NK-92 (cell line): ENCODE measurements at regions not wholly inside any gene's neighbourhood (a gene's known extent, or its start where the extent isn't known, plus 50 kb on each side); places are given as distances from the start of the nearest gene placed in this dataset.

Source experiments
- DNase-seq: peaks from one replicate; lab custom pipeline; 2025; ENCODE audit not compliant: unreplicated experiment; lab: John Stamatoyannopoulos, UW

DNA sequence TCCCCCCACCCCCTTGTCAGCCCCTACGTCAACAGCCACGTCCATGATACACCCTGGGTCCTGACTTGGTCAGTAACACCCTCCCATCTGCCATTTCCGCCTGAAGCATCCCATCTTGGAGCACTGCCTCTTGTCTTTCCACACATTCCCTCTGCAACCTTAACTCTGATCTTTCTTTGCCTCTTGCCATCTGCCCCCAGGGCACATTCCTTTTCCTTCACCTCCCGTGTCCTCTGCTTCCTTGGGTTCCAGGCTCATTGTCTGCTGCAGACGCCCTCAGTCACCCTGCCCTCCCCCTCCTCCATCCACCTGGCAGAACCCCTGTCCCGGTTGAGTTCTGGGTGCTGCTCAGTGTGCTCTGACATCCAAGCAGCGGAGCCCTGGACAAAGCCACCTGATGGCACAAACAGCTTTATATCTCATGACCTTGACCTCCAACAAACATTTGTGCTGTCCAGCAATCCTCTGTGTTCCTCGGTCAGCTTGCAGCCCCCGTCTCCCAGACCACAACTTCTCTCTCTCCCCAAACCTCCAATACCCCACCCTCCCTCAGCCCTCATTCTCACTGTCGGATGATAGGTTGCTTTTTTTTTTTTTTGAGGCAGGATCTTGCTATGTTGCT, 97.7 kb upstream of the IER5L start:
- no peak for DNase-seq

DNA sequence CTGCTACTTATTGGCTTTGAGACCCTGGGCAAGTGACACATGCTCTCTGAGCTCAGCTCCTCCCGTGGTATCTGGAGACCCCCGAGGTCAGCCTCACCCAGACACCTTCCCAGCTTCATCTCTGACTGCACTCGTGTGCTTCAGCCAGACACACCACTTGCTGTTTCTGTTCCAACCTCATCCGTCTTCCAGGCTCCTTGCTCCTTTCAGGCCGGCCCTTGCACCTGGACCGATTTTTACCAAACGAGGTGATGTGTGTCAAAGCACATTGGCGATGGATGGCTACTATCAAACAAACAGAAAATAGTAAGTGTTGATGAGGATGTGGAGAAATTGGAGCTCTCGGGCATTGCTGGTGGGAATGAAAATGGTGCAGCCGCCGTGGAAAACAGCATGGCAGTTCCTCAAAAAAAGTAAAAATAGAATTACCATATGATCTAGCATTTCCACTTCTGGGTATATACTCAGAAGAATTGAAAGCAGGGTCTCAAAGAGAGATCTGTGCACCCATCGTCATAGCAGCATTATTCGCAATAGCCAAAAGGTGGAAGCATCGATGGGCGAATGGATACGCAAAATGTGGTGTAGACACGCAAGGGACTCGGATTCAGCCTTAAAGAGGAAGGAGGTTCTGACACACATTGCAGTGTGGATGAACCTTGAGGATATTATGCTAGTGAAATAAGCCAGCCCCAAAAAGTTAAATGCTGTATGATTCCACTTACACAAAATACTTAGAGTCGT, 96.1 kb upstream of the IER5L start:
- DNase-seq, result no peak

DNA sequence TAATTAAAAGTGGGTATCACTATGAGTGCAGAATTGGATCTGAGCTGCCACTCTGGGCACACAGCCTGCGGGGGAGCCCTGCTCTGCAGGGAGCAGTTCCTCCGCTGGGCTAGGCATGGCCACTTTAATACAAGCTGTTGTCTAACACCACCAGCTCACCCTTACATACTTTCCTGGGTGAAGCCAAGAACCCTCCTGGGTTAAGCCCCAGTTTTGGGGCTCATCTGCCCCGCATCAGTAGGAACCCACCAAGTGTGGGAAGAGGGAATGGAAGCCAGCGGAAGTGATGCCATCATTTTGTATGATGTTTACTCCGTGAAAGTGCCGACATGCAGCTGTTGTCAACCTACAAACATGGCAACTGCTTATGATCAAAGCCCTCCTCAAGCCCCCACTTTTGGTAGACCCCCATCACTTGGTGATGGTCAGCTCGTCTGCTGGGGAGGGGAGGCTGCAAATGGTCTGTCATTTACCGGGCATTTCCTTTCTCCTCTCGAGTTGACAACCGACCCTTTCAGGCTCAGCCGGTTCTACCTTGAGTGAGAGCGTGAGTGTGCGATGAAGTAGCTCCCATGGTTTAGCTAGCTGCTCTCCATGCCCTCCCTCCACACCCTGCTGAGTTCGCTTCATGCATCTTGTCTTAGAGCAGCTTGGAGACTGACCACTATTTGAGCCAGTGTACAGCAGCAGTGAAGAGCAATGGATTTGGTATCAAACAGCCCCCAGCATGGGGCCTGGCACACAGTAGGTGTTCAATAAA, 95.3 kb upstream of the IER5L start:
- DNase-seq, result no peak

DNA sequence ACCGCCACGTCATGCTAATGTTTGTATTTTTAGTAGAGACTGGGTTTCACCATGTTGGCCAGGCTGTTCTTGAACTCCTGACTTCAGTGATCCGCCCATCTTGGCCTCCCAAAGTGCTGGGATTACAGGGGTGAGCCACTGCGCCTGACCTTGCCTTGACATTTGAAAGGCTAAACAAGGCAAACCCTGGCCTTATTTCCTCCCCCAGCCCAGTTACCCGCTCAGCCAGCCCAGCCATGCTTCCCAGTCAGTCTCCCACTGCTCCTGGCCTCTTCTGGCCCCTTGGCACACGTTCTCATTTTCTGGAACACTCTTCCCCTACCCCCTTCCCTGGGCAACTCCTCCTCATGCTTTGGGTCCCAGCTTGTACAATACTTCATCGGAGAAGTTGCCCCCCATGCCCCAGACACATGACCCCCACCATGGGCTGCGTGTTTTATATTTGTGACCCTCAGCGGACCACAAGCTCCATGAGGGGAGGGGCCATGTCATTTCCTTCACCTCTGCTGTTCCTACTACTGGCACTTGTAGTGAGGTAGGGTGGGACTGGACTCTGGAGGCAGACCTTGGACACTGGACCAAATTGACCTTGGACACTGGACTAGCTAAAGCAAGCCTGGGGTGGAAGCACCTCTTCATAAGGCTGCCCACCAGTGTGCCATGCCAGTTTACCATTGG, 94.4 kb upstream of the IER5L start:
- no peak for DNase-seq

DNA sequence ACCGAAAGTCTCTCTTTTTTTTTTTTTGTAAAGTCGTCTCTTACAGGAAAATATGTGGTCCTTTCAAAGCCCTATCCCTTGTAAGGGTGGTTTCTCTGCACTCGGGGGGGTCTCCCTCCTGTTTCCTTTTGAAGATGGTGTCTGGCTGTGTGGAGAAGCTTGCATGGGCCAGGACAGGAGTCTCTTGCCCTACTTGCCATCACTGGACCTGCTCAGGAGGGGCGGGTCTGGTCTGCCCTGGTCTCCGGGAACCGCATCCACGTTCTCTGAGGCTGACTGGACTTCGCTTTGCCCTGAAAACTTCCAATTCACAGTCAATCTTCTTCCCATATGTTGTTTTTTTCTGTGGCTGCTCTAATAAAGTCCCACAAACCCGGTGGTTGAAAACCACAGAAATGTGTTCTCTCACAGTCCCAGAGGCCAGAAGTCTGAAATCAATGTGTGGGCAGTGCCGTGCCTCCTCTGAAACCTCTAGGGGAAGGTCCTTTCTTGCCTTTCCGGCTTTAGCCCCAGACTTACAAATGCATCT, 92.9 kb upstream of the IER5L start:
- no peak for DNase-seq

DNA sequence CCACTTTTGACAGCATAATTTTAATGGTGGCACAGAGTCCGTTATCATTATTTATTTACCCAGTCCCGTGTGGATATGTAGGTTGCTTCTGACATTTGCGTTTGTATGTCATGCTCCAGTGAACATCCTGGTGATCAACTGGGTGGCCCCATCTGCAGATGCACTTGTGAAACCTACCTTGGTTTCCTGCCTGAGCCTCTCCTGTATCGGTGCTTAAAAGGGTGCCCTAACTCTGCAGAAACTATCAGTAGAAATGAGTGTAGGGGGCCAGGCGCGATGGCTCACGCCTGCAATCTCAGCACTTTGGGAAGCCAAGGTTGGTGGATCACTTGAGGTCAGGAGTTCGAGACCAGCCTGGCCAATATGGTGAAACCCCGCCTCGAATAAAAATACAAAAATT, 92.1 kb upstream of the IER5L start:
- no peak for DNase-seq

DNA sequence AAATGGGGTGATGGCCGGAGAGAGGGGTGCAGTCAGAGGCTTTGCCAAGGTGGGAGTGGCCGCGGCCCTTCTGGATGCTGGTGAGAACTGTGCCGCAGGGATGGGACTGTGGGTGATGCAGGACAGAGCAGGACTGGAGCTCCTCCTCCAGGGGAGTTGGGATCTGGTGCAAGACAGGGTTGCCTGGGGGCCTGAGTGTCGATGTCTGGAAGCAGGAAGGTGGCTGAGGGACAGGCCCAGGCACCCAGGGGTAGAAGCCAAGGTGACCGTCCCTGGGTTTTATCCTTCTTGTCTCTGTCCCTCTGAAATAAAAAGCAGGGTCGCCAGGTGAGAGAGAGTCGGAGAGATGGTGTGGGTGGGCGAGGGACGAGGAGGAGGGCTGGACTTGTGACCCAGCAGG, 89.1 kb upstream of the IER5L start:
- no peak for DNase-seq

DNA sequence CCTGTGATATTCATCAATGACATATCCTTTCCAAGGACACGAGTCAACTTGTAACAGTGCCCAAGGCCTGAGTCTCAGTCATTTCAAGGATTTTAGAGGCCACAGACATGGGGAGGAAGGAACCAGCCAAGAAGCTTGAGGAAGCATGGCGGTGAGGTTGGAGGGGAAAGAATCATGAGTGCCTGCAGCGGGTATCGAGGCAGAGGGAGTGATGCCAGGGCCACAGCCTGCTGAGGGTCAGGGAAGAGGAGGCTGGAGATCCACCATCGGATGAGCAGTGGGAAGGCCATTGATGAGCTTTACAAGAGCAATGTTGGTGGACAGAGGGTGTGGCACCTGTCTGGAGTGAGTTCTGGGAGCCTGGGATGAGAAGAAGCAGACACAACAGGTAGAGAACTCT, 88.5 kb upstream of the IER5L start:
- DNase-seq, result no peak

DNA sequence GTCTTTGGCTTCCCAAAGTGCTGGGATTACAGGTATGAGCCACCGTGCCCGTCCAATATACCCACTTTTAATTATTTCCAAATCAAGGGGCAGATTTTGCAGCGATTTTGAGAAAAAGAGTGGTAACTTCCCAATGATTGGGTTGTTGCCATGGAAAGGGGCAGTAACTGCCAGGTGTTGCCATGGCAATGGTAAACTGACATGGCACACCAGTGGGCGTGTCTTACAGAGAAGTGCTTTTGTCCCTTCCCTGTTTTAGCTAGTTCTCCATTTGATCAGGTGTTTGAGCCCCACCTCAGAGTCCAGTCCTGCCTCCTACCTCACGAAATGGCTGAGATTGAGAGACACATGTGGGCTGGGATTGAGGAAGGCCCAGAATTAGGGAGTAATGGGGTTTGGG, 86.3 kb upstream of the IER5L start:
- no peak for DNase-seq

DNA sequence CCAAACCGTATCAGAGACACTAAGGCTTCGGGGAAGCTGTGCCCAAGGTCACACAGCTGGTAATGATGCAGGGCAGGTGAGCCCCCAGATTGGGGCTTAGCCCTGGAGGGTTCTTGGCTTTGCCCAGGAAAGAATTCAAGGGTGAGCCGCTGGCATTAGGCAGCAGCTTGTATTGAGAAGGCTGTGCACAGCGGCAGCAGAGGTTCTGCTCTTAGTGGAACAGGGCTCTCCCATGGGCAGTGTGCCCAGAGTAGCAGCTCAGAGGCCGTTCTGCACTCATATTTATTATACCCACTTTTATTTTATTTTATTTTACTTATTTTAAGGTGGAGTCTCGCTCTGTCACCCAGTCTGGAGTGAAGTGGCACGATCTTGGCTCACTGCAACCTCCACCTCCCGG, 85.8 kb upstream of the IER5L start:
- DNase-seq, result no peak

DNA sequence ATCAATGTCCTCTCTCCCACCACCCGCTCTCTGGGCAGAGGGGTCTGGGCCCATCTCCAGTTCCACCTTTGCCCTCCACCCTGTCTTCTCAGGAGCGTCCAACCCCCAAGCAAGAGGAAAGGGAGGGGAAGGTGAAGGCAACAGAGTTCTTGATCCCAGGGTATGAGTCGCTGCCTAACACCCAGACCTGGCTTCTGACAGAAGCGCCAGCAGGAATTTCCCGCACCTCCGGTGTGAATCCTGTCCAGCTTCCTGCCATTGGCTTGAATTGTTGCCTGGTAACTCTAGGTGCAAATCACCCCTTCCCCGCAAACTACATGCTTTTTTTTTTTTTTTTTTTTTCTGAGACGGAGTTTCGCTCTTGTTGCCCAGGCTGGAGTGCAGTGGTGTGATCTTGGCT, 84.2 kb upstream of the IER5L start:
- DNase-seq, result no peak

DNA sequence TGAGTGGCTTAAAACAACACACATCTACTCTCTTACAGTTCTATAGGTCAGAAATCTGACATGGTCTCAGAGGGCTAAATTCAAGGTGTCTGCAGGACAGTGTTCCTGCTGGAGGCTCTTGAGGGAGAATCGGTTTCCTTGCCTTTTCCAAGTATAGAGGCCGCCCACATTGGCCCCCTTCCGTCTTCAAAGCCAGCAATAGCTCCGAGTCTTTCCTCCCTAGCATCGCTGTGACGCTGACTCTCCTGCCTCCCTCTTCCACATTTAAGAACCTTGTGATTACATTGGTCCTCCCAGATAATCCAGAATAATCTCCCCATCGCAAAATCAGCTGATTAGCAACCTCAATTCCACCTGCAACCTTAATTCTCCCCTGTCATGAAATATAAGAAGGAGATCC, 81.3 kb upstream of the IER5L start:
- DNase-seq, result no peak

DNA sequence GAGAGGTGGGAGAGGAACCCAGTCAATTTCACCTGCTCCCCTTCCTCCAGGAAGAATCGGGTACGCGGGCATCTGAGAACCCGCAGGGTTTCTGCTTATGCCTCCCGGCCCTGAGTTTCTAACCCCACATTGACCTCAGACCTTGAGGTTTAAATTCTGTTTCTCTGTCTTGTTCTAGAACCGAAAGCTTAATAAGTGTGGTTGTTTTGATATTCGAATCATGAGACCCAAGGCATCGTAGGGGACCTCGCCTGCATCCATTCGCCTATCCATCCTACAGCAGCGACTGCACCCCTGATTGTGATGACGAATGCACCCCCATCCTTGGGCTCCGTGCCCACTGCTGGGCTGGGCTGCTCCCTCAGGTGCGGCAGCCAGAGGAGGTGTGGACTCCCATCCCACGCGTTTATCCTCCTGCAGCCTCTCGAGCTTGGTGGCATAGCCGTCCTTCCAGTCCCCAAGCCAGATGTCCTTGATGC, 80.8 kb upstream of the IER5L start:
- no peak for DNase-seq

DNA sequence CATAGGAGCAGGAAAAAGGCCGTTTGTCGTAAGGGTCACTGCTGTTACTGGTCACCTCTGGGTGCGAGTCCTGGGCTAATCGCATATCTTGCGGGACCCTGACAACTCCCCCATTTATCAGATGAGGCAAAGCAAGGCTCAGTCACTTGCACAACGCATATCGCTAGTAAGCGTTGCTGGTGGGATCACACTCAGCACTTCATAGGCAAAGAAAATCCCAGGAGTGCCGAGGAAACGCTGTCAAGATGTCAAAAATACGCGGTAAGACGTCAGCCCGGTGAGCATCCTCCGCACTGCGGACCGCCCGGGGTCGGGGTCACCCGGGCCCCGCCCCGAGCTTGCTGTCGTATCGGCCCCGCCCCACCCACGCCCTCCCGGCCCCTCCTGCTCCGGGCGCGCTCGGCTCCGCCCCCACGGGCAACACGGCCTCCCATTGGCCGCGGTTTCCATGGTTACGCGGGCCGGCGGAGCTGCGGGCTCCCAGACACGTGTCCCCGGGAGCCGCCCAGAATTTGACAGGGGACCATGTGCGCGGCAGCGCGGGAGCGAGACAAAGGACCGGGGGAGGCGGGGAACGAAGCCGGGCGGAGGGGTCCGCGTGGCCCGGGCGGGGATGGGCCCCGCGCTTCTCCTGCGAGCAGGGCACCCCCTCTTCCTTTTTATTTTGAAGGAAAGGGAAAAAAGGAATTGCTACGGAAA, 80.2 kb upstream of the IER5L start:
- DNase-seq, result peak; percentile 25

DNA sequence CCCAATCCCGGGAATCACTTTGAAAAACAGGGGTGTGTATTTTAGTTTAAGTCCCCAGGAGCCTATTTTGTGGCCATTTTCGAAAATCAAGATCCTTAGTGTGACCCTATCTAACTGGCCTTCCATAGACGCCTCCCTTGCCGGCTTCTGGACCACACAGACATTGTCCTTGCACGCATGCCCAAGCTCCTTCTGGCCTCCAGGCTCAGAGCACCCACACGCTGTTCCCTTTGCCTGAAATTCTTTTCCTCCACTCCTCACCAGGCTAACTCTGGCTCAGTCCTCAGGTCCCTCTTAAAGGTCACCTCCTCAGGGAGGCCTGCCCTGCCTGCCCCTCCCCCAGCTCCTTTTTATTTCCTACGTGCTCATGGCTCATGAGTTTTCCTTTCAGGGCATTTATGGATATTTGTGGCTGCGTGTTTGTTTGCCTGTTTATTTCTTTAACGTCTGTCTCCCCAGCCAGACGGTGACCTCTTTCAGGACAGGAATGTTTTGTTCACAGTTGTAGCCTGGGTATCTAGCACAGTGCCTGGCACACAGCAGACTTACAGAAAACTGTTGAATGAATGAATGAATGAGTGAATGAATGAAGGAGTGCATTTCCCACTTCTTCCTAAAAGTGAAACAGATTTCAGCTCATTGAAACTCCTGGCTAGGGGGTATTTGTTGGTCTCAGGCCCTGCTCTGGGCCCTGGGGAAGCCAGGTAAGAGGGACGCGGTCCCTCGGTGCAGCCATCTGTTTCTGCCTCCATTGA, 79.1 kb upstream of the IER5L start:
- DNase-seq, result no peak

DNA sequence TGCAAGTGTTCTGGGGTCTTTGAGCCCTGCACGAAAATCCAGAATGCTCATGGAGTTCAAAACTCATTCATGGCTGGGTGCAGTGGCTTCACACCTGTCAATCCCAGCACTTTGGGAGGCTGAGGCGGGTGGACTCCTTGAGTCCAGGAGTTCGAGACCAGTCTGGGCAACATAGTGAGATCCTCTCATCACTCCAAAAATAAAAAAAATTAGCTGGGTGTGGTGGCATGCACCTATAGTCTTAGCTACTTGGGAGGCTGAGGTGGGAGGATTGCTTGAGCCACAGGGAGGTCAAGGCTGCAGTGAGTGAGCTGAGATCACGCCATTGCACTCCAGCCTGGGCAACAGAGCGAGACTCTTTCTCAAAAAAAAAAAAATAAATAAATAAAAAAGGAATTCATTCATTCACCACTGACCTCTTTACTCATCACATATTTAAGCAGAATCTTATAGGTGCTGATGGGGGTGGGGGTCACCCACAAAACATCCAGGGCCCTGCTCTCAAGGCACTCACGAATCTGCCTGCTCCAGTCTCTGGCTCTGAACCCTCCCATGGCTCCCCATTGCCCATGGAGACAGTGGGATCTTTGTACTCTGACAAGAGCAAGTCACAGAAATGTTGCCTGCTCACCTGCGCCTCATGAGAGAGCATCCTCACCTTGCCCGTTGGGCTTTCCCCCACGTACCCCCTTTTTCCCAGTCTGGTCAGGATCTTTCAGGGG, 76.7 kb upstream of the IER5L start:
- DNase-seq, result no peak

DNA sequence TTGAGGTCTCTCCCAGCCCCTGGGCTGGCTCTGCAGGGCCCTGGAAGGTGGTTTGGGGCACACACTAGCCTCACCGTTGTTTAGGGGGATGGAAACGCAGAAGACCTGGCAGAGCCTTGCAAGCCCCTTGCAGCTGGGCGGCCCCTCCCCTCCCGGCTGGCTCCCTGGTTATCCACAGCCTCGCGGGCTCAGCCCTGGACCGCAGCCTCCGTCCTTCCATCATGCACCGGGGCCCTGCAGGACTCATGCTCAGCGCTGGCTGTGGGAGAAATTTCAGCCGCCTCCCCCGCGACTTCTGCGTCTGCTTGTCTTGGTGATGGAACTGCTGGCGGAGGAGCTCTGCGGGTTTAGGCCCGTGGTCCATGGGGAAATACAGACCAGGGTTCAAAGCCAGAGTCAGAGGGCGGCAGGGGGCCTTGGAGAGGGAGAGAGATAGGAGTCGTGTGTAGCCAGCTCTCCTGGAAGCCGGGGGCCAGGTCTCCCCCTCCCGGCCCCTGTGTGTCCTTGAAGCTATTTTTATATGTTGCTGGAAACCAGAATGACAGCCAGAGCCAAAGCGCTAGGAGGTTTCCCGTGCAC, 75.8 kb upstream of the IER5L start:
- DNase-seq, result no peak

DNA sequence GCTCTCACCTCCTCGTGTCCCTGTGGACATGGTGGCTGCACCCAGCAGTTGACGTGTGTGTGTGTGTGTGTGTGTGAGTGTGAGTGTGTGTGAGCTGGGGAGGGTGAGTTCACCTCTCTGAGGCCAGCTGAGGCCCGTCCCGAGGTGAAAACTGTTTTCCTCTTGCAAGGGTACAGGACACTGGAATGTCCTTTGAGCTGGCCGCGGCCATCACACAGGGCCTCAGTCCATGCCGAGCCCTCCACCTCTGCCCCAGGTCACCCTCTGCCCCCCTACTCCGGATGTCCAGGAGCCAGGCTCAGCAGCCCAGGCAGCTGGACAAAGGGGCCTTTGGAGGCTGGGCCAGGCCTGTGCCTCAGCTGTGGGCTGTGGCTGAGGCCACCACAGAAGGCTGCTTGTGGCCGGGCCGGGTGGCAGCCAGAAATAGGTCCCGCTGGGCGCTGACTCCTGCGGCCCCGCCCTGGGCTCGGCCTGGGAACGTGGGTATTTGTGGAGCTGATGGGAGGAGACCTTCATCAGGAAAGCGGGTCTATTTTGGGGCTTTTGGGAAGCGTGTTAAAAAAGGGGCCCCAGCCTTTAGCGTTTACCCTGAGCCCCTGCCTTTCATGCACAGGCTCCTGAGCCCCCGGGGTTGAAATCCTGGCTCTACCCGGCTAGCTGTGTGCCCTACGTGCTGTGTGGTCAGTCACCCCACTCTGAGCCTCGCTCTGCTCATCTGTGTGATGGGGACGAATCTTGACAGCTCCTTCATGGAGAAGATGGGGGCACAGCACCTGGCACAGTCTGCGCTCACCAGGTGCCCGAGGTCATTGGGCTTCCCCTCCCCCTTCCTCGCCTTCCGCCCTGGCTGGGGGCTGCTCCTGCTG, 75.1 kb upstream of the IER5L start:
- DNase-seq, result no peak
